Astrocyte (in vitro differentiated cells and primary cell): ENCODE measurements at regions not wholly inside any gene's neighbourhood (a gene's known extent, or its start where the extent isn't known, plus 50 kb on each side); places are given as distances from the start of the nearest gene placed in this dataset.

Experiments
- EZH2 ChIP-seq: IDR thresholded peaks from 2 replicates; pipeline ENCODE4 v1.6.1; 2012; ENCODE audit warnings: mild to moderate bottlenecking, low read length, inconsistent platforms; ENCODE audit not compliant: insufficient read depth
- TF ChIP-seq, protein P1 (sequence below): IDR thresholded peaks from 2 replicates; pipeline ENCODE4 v1.5.1; 2011; ENCODE audit warnings: low read depth, mild to moderate bottlenecking, inconsistent platforms, low read length, moderate library complexity; ENCODE audit not compliant: insufficient read depth

DNA sequence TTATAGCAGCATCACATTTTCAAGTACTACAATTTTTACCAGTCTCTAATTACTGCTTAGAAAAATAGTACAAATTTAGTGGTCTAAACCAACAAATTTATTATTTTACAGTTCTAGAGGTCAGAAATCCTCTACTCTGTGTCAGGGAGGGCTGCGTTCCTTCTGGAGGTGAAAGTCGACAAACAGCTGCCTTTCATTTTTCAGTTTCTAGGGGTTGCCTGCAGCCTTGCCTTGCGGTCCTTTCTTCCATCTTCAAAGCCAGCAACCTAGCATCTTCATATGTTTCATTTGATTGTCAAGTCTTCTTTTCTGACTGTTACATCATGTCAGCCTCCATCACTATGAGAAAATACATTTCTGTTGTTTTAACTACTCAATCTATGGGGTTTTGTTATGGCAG lies 1022.1 kb downstream of the CDH18 start:
- TF ChIP-seq, protein P1, sequence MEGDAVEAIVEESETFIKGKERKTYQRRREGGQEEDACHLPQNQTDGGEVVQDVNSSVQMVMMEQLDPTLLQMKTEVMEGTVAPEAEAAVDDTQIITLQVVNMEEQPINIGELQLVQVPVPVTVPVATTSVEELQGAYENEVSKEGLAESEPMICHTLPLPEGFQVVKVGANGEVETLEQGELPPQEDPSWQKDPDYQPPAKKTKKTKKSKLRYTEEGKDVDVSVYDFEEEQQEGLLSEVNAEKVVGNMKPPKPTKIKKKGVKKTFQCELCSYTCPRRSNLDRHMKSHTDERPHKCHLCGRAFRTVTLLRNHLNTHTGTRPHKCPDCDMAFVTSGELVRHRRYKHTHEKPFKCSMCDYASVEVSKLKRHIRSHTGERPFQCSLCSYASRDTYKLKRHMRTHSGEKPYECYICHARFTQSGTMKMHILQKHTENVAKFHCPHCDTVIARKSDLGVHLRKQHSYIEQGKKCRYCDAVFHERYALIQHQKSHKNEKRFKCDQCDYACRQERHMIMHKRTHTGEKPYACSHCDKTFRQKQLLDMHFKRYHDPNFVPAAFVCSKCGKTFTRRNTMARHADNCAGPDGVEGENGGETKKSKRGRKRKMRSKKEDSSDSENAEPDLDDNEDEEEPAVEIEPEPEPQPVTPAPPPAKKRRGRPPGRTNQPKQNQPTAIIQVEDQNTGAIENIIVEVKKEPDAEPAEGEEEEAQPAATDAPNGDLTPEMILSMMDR: no peak
- TF ChIP-seq EZH2: no peak
